ENCODE measurements at regions not wholly inside any gene's neighbourhood (a gene's known extent, or its start where the extent isn't known, plus 50 kb on each side); places are given as distances from the start of the nearest gene placed in this dataset.

DNA sequence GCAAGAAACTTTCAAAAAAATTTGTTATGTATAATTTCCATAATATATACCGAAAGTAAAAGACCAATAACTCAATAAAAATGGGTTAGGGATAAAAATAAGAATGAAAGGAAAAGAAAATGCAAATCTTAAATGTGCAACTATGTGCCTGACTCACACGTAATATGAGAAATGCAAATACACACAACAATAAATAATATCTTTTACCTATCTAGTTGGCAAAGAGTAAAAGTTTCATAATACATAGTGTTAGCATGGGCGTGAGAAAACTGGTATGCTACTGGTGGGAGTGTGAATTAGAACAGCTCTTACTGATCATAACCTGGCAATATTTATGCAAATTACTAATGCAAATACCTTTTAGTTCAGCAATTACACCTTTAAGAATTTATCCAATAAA, 438.5 kb upstream of the CITED2 start:
- in situ Hi-C loops (cut with MboI) (no loop called here), intact Hi-C loops (cut with micrococcal nuclease) (no loop called here)
- Histone ChIP-seq H3K27me3 (ENCODE audit: control insufficient read depth in 2 of 2, insufficient read depth in 2 of 2, low read length in 2 of 2) (no peaks in the 10 kb centered on the region), H3K36me3 (ENCODE audit: control insufficient read depth, insufficient read depth, low read length) (no peaks in the 10 kb centered on the region), H3K4me3 (no peak overlapping the region), H3K9ac (ENCODE audit: insufficient read depth in 1 of 2, low read depth in 2 of 2, low read length in 2 of 2) (no peak overlapping the region), H3K4me2 (ENCODE audit: insufficient read depth, low read length) (no peak overlapping the region), H2AFZ (ENCODE audit: low read depth, low read length) (no peak overlapping the region), H3K4me1 (replicated peaks in 1 of 2; ENCODE audit: control insufficient read depth in 2 of 2, insufficient read depth in 2 of 2, low read length in 2 of 2) (no peaks in the 10 kb centered on the region), H3K9me3 (replicated peaks; ENCODE audit: control insufficient read depth, insufficient read depth, low read depth, low read length) (no peaks in the 10 kb centered on the region), H3K27ac (ENCODE audit: extremely low read depth, low read depth, low read length) (no peak overlapping the region), H3K79me2 (ENCODE audit: control insufficient read depth, insufficient read depth, low read length) (no peaks in the 10 kb centered on the region), H3K9me1 (ENCODE audit: control insufficient read depth, insufficient read depth, low read length) (no peaks in the 10 kb centered on the region), H4K20me1 (replicated peaks; ENCODE audit: control insufficient read depth, insufficient read depth, low read length) (no peaks in the 10 kb centered on the region)
- no TSS peak for BruUV-seq (replicated peaks)
- CTCF ChIA-PET (ENCODE audit: low intra/inter-chr PET ratio), result no interaction called here
- ATAC-seq, result no peak
- POLR2A ChIA-PET, result interaction anchor here (0.7 kb wide), 1 partner anchor 17 kb away, joined by 3 read pairs; no protein-coding TSS in a partner anchor
- no peak for DNase-seq (ENCODE audit: extremely low read depth in 1 of 4, low spot score in 3 of 4)
- 48% methylated on average over 3 of the region's 3 CpGs for WGBS (ENCODE audit: insufficient coverage, low coverage, missing lambda C conversion rate)
- no peak for TF ChIP-seq PHB (CRISPR knock-in tag; IDR thresholded peaks at IDR 0.05)
- no peak for TF ChIP-seq KLF16 (IDR thresholded peaks at IDR 0.05)
- TF ChIP-seq RFX7 (CRISPR knock-in tag; IDR thresholded peaks at IDR 0.05), result no peak
- TF ChIP-seq ZNF24 (IDR thresholded peaks at IDR 0.05), result no peak
- TF ChIP-seq, protein P1, sequence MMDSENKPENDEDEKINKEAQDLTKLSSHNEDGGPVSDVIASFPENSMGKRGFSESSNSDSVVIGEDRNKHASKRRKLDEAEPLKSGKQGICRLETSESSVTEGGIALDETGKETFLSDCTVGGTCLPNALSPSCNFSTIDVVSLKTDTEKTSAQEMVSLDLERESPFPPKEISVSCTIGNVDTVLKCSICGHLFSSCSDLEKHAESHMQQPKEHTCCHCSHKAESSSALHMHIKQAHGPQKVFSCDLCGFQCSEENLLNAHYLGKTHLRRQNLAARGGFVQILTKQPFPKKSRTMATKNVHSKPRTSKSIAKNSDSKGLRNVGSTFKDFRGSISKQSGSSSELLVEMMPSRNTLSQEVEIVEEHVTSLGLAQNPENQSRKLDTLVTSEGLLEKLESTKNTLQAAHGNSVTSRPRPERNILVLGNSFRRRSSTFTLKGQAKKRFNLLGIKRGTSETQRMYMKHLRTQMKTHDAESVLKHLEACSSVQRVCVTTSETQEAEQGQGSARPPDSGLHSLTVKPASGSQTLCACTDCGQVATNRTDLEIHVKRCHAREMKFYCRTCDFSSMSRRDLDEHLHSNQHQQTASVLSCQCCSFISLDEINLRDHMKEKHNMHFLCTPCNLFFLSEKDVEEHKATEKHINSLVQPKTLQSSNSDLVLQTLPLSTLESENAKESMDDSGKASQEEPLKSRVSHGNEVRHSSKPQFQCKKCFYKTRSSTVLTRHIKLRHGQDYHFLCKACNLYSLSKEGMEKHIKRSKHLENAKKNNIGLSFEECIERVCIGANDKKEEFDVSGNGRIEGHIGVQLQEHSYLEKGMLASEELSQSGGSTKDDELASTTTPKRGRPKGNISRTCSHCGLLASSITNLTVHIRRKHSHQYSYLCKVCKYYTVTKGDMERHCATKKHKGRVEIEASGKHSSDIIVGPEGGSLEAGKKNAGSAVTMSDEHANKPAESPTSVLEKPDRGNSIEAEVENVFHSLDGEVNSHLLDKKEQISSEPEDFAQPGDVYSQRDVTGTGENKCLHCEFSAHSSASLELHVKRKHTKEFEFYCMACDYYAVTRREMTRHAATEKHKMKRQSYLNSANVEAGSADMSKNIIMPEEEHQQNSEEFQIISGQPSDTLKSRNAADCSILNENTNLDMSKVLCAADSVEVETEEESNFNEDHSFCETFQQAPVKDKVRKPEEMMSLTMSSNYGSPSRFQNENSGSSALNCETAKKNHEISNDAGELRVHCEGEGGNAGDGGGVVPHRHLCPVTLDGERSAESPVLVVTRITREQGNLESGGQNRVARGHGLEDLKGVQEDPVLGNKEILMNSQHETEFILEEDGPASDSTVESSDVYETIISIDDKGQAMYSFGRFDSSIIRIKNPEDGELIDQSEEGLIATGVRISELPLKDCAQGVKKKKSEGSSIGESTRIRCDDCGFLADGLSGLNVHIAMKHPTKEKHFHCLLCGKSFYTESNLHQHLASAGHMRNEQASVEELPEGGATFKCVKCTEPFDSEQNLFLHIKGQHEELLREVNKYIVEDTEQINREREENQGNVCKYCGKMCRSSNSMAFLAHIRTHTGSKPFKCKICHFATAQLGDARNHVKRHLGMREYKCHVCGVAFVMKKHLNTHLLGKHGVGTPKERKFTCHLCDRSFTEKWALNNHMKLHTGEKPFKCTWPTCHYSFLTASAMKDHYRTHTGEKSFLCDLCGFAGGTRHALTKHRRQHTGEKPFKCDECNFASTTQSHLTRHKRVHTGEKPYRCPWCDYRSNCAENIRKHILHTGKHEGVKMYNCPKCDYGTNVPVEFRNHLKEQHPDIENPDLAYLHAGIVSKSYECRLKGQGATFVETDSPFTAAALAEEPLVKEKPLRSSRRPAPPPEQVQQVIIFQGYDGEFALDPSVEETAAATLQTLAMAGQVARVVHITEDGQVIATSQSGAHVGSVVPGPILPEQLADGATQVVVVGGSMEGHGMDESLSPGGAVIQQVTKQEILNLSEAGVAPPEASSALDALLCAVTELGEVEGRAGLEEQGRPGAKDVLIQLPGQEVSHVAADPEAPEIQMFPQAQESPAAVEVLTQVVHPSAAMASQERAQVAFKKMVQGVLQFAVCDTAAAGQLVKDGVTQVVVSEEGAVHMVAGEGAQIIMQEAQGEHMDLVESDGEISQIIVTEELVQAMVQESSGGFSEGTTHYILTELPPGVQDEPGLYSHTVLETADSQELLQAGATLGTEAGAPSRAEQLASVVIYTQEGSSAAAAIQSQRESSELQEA (IDR thresholded peaks at IDR 0.05; ENCODE audit: low read depth), result no peak
- TF ChIP-seq DDX20 (tag; IDR thresholded peaks at IDR 0.05; ENCODE audit: low read depth), result no peak
- no peak for FAIRE-seq

All from K562 (cell line).